CD4-positive, alpha-beta T cell treated with Interleukin-1 beta for 1 hour (primary cell): ENCODE measurements at regions not wholly inside any gene's neighbourhood (a gene's known extent, or its start where the extent isn't known, plus 50 kb on each side); places are given as distances from the start of the nearest gene placed in this dataset.

Experiments
- DNase-seq, 2 donors: peaks; one replicate each; pipeline ENCODE4 v3.0.0-alpha.2; 2020 to 2022

DNA sequence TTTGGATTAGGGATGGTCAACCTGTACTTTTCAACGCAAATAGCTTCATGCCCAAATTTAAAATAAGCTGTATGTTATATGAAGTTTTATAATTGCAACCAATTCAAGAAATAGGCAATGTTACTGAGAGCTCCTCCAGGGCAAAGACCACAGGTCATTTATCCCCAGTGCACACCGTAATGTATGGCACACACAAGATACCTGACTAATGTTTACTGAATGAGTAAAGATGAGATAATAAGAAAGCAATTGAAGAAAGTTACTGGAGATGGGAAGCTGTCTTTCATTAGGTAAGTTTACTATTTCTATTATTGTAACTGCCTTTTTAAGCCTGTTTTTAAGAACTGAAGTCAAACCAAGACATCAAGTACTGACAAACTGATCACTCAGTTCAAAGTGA lies 184.5 kb upstream of the VRK2 start:
- no peak for DNase-seq

GRCh38 chr2:57862727-57863126 lies 183.9 kb upstream of the VRK2 start:
- DNase-seq: no peak

- no peak for DNase-seq
Measured at GRCh38 chr2:57864926-57865325, 181.7 kb upstream of the VRK2 start.

DNA sequence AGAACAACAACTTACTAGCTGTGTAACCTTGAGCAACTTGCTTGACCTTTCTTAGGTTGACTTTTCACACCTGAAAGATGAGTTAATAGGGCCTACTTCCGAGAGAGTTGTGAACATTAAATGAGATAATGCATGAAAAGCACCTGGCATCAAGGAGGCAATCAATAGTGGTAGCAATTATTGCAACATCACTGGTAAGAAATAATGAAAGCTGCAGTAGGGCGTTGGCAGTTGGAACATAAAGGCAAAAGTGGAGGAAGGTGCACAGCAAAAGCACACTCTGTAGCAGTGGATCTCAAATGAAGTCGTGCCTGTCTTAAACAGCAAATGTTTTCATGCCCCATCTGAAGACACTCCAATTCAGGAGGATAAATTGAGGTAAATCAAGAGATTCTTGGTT lies 178.9 kb upstream of the VRK2 start:
- no peak for DNase-seq

DNA sequence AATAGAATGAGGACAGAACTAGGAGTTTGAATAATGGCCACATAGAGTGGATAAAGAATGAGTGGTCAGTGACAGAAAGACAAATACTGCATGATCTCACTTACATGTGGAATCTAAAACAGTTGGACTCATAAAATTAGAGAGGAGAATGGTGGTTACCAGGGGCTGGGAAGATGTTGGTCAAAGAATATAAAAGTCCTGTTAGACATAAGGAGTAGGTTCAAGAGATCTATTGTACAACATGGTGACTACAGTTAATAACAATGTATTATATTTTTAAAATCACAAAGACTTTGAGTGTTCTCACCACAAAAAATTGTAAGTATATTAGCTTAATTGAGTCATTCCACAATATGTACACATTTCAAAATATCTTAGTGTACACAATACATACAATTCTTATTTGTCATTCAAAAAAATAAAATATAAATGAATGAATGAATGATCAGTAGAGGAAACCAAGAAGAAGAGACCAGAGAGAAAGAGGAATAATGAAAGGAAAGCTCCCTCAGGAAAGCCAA lies 177.9 kb upstream of the VRK2 start:
- DNase-seq: no peak

DNA sequence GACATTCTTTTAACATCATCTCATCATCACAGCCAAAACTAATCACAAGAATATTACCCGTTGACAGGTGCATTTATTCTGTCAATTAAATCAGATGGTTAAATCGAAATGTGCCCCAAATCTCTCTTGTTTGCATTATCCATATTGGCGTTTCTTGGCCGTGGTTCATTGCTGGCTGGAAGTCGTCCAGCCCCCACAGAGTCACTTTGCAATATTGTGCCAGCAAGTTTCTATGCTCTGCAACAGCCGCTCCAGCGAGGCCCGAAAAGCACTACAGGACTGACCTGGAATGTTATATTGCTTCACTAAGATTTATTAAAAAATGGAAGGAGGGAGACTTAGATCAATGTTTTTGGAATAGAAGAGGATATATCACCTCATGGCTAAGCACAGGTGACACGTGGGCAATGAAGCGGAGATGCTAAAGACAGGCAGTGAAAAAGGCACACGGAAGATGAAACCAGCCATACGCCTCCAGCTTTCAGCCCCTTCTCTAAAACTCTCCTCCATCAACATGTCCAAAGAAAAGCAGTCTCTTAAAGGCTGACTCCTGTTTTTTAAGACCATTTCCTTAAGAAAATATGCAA lies 176.8 kb upstream of the VRK2 start:
- no peak for DNase-seq

- DNase-seq: no peak
Measured at GRCh38 chr2:57876313-57876712, 170.3 kb upstream of the VRK2 start.

DNA sequence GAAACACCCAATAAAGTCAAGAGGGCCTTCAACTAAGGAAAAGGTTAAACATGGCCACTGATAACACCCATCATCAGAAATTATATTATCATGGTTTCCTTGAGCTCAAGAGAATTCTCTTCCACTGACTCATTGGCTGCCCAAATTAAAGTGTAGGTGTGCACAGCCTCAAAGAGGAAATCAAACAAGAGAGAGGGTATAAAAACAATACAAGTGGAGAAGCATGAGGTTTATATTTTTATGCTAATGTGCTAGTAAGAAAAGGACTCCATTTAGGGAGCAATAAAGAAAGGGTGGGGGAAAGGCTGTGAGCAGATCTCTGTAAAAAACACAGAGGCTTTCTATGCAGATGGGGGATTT lies 168.8 kb upstream of the VRK2 start:
- DNase-seq: no peak

DNA sequence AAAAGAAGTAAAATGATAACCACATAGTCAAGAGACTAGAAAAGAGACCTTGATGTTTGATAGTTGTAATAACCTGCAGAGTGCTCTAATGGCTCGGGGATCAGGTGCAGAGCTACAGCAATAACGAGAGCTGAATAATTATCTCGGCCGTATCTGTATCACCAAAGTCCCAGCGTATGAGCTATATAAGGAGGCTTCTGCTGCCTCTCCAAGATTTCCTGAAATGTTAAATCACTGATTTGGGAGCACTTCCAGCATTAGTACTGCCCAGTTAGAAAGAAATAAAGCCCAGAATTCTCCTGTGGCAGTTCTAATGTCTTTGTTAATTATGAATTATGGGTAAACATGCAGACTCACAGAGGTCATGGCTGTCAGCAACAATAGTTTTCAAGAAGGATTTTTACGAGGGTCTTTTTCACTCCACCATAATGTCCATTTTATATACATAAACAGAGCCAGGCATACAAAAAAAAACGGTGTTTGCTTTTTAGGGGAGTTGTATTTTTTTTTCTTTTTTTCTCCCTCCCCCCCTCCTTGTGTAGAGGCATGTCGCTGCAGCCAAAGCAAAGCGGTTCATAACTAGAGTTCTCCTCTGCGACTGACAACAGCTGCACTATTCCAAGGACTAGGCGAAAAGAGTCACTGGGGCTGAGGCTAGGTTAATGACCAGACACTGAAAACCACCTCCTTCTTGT lies 168.3 kb upstream of the VRK2 start:
- no peak for DNase-seq

DNA sequence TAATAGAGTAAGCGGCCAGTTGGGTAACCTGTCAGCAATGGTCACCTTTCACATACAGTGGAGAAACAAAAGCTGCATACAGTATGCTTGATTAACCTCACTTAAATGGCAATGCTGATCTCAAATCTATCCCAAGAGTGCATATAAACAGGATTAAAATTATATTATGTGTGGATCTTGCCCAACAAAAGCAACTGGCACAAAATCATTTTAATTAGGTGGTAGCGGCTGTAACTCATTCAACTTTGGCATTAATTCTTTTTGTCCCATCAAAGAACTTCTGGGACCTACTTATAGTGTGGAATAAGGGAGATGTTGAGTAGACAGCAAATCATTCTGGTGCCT lies 167.8 kb upstream of the VRK2 start:
- DNase-seq: no peak

DNA sequence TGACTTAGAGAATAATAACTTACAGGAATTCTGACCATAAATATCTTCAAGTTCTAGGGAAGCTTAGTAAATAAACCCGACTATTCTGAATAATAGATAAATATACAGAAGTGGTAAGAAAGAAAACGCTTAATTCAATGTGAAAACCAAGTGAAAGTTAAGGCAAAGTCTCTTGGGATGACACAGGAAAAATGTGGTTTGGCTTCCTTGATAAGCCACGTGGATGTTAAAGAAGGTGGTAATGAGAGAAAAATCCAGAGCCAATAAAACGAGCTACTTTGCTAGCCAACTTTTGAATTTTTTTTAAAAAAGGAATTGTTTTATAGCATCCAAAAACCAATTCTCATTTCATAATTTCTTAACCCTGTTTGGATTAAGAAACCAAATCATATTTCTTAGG lies 166.2 kb upstream of the VRK2 start:
- no peak for DNase-seq

GRCh38 chr2:57880967-57881366 lies 165.6 kb upstream of the VRK2 start:
- no peak for DNase-seq

DNA sequence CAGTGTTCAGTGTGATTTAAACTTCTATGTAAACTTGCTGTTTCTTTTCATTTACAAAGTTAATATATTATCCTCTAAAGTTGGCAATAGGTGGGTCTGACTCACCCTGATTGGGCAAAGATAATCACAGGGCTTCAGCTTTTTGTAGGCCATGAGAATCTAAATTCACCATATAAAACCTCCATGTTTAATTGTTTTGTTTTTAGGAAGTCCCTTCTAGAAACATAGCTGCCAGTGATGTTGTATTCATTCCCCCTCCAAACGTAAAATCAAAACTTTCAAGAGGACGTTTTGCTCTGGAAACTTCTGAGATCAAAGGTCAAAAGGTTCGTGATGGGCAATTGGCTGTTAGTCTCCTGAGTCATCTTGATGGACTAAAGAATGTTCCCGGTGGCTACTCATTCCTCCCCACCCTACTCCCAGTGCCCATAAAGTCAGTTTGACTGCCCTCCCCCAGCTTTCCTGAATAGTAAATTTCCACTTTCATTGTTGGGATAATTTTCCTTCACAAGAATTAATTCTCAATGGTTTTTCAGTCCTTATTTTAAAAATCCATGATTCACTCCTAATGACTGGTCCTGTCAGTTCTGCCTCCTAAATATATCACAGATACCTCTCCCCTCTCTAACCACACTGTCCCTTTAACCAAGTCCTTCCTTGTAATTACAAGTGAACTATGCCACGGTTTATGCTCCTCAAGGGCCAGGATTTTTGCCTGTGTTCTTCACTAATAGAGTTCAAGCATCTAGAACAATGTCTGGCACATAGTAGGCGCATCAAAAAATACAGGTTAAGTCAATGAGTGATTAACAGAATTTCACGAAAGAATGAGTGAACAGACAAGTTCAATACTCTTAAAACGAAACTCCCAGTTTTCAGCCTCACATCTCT lies 164.4 kb upstream of the VRK2 start:
- DNase-seq: no peak

- no peak for DNase-seq
Measured at GRCh38 chr2:57882895-57883515, 163.6 kb upstream of the VRK2 start.

- DNase-seq: no peak
Measured at GRCh38 chr2:57884281-57884680, 162.3 kb upstream of the VRK2 start.

- DNase-seq: no peak
Measured at GRCh38 chr2:57885742-57886141, 160.9 kb upstream of the VRK2 start.

GRCh38 chr2:57886161-57886786 lies 160.3 kb upstream of the VRK2 start:
- no peak for DNase-seq

DNA sequence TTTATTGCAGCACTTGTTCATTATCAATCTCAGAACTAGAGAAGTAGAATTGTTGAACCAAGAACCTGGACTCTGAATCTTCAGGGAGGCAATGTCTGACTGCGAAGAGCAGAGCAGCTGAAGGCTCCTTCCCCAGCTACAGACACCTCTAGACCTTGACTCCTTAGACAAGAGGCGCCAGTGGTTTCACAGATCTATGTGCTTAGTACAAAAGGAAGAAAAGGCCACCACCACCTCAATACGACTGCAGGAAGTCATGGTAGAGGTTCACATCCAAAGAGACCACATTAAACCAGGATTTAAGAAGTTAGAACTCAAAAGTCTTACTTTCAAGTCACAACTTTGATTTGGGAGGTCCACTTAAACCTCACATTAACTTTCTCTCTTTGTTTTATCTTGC lies 158.1 kb upstream of the VRK2 start:
- no peak for DNase-seq

GRCh38 chr2:57890464-57890863 lies 156.1 kb upstream of the VRK2 start:
- no peak for DNase-seq

GRCh38 chr2:57891086-57891712 lies 155.4 kb upstream of the VRK2 start:
- DNase-seq: no peak

DNA sequence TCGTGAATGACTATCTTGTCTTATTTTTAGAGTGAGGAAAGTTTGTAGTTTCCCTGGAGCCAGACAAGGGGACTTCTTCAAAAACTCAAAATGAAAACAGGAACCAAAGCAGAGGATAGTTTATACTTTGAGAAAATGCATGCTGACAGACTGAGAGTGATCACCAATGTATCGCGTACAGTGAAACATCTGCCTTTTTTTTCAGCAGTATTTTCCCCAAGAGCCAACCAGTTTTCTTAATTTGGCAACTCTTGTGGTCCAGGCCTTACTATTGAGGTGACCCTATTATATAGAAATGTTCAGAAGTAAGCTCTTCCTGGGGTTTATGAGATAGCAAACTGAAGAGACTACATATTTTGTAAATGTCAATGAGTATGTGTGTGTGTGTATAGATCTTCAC lies 153.7 kb upstream of the VRK2 start:
- no peak for DNase-seq

- no peak for DNase-seq
Measured at GRCh38 chr2:57893347-57893746, 153.3 kb upstream of the VRK2 start.

DNA sequence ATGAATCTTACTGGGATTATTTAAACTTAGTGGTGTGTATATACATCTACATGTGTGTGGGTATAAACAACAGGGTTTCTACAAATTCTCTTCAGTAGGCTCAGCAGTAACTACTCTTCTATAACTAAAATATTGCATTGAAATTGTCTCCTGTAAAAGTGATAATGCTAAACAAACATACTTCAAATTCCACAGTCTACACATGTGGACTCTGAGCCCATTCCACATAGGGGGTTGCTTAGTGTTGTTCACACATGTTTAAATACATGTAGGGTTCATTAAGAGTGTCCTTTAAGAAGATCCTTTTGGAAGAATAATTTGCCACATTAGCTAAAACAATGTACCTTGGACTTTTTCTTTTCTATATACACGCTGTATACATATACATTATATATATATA lies 152.8 kb upstream of the VRK2 start:
- DNase-seq: no peak
